ENCODE measurements at regions not wholly inside any gene's neighbourhood (a gene's known extent, or its start where the extent isn't known, plus 50 kb on each side); places are given as distances from the start of the nearest gene placed in this dataset.
"Not testable (repeated sequence)": the region's sequence is repeated elsewhere in the genome, so short reads cannot be mapped to it uniquely, and the experiment has no call there.

GRCh38 chr6:147651-148050 is 144.6 kb upstream of the DUSP22 start:
- not testable (repeated sequence) for DNase-seq (ENCODE audit: low spot score)

DNA sequence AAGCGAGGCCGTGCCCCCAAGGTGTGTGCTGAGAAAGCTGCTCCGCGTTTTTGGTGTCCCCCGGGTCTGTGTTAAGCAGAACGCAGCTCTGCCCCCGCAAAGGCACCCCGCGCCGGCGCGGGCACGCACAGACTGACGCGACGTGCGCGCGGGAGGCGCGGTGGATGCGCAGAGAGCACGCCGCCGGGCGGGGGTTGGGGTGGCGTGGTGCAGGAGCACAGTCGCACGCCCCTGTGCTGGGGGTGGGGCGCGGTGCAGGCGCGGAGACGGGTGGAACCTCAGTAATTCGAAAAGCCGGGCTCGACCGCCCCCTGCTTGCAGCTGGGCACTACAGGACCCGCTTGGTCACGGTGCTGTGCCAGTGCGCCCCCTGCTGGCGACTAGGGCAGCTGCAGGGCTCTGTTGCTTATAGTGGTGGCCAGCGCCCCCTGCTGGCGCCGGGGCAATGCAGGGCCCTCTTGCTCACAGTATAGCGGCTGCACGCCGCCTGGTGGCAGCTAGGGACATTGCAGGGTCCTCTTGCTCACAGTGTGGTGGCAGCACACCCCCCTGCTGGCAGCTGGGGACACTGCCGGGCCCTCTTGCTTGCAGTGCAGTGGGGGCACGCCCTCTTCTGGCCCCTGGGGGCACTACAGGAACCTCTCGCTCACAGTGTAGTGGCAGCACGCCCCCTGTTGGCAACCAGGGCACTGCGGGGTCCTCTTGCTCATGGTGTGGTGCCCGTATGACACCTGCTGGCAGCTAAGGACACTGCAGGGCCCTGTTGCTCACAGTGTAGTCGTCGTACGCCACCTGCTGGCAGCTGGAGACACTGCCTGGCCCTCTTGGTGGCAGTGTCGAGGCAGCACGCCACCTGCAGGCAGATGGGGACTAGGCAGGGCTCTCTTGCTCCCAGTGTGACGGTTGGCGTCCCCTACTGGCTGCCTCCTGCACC is 144.0 kb upstream of the DUSP22 start:
- peak; percentile 57 for DNase-seq (ENCODE audit: low spot score)

- not testable (repeated sequence) for DNase-seq (ENCODE audit: low spot score)
Measured at GRCh38 chr6:150147-150546, 142.1 kb upstream of the DUSP22 start.

DNA sequence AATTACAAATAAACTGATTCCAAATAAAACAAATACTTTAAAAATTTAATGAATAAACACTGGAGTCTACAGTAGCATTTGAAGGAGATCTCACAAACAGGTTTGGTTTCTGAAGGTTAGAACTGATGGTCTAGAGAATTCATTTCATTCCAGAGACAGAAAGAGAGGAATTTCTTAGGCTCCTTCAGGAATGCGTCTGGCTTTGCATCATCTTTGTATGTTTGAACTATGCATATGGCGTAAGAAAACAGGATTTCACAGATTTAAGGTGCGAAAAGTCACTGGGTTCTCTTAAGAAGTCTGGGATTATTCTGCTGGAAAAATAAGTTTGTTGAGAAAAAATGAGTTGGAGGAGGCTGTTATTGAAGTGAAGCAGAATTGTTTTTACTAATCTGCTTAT is 139.9 kb upstream of the DUSP22 start:
- DNase-seq (ENCODE audit: low spot score) = not testable (repeated sequence)

DNA sequence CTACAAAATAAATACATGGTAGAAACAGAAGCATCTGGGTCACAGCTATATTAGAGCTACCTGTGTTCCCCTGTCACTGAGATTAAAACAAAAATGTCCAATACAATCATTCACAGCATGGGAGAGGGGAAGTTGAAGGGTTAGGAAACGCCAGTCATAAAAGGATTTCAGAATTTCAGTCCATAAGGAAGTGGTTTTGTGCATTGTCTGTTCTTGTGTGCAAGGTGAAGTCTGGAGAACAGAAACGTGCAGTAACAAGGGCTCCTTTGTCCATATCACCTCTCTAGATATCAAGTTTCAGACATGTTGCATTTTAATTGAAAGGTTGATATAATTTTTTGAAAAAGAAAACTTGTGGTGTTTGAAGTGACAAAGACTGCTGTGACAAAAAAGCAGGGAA is 139.3 kb upstream of the DUSP22 start:
- DNase-seq (ENCODE audit: low spot score) = not testable (repeated sequence)

- DNase-seq (ENCODE audit: low spot score) = not testable (repeated sequence)
Measured at GRCh38 chr6:153867-154266, 138.4 kb upstream of the DUSP22 start.

DNA sequence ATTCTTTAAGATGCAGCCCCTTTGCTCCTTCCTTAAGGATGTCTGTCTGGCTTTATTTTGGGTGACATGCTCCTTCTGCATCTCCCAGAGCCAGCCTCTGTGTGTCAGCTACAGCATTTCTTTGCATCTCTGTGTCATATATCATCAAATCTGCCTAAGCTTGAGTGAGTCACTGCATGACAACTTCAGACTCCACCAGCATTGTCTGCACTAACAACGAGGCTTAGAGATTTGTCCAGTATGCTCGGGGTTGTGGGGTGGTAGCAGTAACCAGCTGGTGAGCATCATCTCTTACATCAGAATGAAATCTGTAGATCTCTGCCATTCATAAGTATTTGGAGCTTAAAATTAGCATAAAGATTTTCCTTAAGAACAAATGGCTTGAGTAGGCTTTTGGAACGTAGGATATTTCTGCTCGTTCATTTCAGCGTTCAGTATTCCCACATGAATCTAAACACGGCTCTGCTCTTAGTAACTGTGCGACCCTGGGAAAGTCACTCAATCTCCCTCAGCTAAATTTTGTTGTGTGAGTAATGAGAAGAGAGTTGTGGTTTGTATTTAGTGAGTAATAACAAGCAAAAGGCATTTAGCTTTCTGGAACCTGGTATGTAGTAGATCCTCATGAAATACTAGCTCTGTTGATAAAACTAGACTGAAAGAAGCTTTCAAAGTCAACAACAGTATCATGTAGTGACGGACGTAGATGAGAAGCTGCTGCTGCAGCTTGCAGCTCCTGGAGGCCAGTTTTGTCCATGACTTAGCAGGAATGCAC is 137.8 kb upstream of the DUSP22 start:
- DNase-seq (ENCODE audit: low spot score) = not testable (repeated sequence)

DNA sequence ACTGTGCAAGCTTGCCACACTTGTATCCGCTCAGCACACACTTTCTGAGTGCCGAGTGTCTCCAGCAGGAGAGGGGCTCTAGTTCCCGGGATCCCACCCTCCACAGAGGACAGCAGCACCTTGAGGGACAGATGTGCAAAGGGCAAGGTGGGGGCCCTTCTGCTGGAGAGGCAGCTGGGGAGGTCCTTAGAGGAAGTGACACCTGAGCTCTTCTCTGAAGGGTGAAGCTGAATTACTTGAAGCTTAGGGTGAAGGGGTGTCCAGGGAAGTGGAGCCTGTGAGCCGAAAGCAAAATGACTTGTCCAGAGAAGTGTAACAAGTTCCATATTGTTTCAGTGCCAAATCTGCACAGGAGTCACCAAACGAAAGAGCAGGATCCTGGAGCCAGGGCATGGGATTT is 136.3 kb upstream of the DUSP22 start:
- no peak for DNase-seq (ENCODE audit: low spot score)

GRCh38 chr6:156441-157140 is 135.7 kb upstream of the DUSP22 start:
- DNase-seq (ENCODE audit: low spot score) = not testable (repeated sequence)

GRCh38 chr6:157176-157575 is 135.1 kb upstream of the DUSP22 start:
- not testable (repeated sequence) for DNase-seq (ENCODE audit: low spot score)

GRCh38 chr6:161657-162056 is 130.6 kb upstream of the DUSP22 start:
- not testable (repeated sequence) for DNase-seq (ENCODE audit: low spot score)

- DNase-seq (ENCODE audit: low spot score) = no peak
Measured at GRCh38 chr6:164720-165119, 127.6 kb upstream of the DUSP22 start.

DNA sequence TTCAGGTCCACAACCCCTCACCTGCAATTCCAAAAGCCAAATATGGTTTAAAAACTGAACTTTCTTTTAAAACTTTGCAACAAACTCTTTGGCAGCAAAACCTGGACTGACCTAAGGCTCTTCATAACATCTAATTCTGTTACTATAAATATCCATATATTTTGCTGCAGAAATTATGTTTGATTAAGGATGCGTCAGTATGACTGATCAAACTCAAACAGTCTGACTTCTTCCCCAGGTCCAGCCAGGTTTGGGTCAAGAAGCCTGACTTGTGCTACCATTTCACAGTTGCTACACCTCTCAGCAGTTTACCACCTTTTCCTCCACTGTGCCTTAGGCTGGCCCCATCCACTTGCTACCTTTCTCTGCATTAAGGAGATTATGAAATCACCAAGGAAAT is 127.0 kb upstream of the DUSP22 start:
- DNase-seq (ENCODE audit: low spot score) = no peak

- no peak for DNase-seq (ENCODE audit: low spot score)
Measured at GRCh38 chr6:165906-166305, 126.4 kb upstream of the DUSP22 start.

GRCh38 chr6:168865-169455 is 123.3 kb upstream of the DUSP22 start:
- DNase-seq (ENCODE audit: low spot score) = peak; percentile 44

- no peak for DNase-seq (ENCODE audit: low spot score)
Measured at GRCh38 chr6:174036-174435, 118.3 kb upstream of the DUSP22 start.

GRCh38 chr6:175680-176079 is 116.6 kb upstream of the DUSP22 start:
- no peak for DNase-seq (ENCODE audit: low spot score)

GRCh38 chr6:176766-177165 is 115.5 kb upstream of the DUSP22 start:
- no peak for DNase-seq (ENCODE audit: low spot score)

GRCh38 chr6:178119-178518 is 114.2 kb upstream of the DUSP22 start:
- DNase-seq (ENCODE audit: low spot score) = no peak

DNA sequence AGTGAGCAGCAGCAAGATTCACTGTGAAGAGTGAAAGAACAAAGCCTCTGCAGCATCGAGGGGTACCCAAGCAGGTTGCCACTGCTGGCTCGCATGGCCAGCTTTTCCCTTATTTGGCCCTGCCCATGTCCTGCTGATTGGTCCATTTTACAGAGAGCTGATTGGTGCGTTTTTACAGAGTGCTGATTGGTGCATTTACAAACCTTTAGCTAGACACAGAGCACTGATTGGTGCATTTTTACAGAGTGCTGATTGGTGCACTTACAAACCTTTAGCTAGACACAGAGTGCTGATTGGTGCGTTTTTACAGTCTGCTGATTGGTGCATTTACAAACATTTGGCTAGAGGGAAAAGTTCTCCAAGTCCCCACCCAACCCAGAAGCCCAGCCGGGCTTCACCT is 113.4 kb upstream of the DUSP22 start:
- DNase-seq (ENCODE audit: low spot score) = not testable (repeated sequence)

GRCh38 chr6:179340-179950 is 112.8 kb upstream of the DUSP22 start:
- no peak for DNase-seq (ENCODE audit: low spot score)

Data from SK-N-DZ (cell line).